ENCODE measurements at regions not wholly inside any gene's neighbourhood (a gene's known extent, or its start where the extent isn't known, plus 50 kb on each side); places are given as distances from the start of the nearest gene placed in this dataset.

DNA sequence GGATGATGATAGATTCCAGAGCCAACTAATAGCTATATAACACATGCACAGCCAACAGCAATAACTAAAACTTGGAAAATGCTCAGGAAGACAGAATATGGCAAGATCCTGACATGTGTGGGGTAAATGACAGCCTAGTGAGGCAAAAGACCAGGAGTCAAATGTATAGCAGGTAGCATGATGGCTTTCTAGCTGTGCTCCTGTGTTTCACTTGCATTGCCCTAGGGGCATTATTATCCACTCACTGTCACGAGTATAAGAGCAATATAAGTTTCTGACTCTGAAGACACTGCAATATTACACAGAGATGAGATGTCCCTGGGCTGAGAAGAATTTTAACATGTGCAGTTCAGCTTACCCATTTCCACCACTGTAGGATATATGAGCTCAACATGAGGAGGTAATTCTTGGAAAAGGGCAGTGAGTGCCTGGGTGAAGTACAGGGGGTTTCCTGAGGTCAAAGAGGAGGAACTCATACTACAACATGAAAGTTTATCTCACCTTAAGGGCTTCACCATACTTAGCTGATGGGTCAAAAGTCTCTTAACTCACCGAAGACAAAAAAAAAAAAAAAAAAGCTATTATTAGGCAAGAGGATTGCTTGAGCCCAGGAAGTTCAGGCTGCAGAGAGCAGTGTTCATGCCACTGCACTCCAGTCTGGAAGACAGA lies 1385.6 kb upstream of the SLC39A10 start:
- Histone ChIP-seq H3K36me3 (replicated peaks; ENCODE audit: low read depth, low read length) (no peaks in the 10 kb centered on the region), H3K4me3 (ENCODE audit: low read length) (no peak overlapping the region)

DNA sequence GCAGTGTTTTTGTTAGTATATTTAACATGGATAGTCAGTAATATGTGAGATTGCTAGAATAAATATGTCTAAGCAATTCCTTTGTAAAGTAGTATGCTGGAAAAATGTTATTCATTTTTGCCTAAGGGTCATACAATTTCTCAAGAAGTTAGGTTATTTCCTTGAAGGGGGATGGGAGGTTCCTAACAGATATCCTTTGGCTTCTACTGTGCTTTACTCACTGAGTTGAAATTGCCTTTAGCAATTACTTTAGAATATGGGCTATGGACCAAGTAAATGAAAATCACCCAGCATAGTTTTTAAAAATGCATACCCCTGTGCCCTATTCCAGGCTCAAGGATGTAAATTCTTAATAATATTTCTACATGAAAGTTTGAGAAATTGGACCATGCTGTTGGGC lies 1386.4 kb upstream of the SLC39A10 start:
- no peak for TF ChIP-seq EZH2phosphoT487 (IDR thresholded peaks at IDR 0.05; ENCODE audit: low read depth)
- TF ChIP-seq, protein P1, sequence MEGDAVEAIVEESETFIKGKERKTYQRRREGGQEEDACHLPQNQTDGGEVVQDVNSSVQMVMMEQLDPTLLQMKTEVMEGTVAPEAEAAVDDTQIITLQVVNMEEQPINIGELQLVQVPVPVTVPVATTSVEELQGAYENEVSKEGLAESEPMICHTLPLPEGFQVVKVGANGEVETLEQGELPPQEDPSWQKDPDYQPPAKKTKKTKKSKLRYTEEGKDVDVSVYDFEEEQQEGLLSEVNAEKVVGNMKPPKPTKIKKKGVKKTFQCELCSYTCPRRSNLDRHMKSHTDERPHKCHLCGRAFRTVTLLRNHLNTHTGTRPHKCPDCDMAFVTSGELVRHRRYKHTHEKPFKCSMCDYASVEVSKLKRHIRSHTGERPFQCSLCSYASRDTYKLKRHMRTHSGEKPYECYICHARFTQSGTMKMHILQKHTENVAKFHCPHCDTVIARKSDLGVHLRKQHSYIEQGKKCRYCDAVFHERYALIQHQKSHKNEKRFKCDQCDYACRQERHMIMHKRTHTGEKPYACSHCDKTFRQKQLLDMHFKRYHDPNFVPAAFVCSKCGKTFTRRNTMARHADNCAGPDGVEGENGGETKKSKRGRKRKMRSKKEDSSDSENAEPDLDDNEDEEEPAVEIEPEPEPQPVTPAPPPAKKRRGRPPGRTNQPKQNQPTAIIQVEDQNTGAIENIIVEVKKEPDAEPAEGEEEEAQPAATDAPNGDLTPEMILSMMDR (IDR thresholded peaks at IDR 0.05; ENCODE audit: low read depth, low read length) = no peak
- Histone ChIP-seq H3K27me3 (ENCODE audit: low read depth, low read length) (no peaks in the 10 kb centered on the region), H3K9me3 (ENCODE audit: insufficient read depth, low read length) (no peaks in the 10 kb centered on the region), H2AFZ (ENCODE audit: low read depth, low read length) (no peak overlapping the region), H3K27ac (ENCODE audit: low read length) (no peak overlapping the region), H3K4me3 (ENCODE audit: low read length) (no peak overlapping the region), H3K4me2 (ENCODE audit: low read length) (no peak overlapping the region), H3K79me2 (ENCODE audit: low read length) (no peaks in the 10 kb centered on the region), H3K4me1 (ENCODE audit: low read length) (peaks cover 14% of the 10 kb centered on the region), H3K36me3 (replicated peaks; ENCODE audit: low read depth, low read length) (no peaks in the 10 kb centered on the region), H4K20me1 (ENCODE audit: insufficient read depth, low read length) (no peaks in the 10 kb centered on the region), H3K9ac (ENCODE audit: low read length) (no peak overlapping the region)

More for the DNA sequence above, 1385.6 kb upstream of the SLC39A10 start:
- no peak overlapping the region for H3K9ac ChIP-seq (ENCODE audit: low read length)
- no peaks in the 10 kb centered on the region for H4K20me1 ChIP-seq (ENCODE audit: insufficient read depth, low read length)
- no peak for TF ChIP-seq EZH2phosphoT487 (IDR thresholded peaks at IDR 0.05; ENCODE audit: low read depth)
- TF ChIP-seq, protein P1 (IDR thresholded peaks at IDR 0.05; ENCODE audit: low read depth, low read length) = no peak
- H3K4me1 ChIP-seq (ENCODE audit: low read length) = peaks cover 14% of the 10 kb centered on the region
- H3K4me2 ChIP-seq (ENCODE audit: low read length) = peak overlapping the region; percentile 21; the same call in 1 of the 2 replicates
- H3K79me2 ChIP-seq (ENCODE audit: low read length) = no peaks in the 10 kb centered on the region
- no peaks in the 10 kb centered on the region for H3K9me3 ChIP-seq (ENCODE audit: insufficient read depth, low read length)
- H3K27ac ChIP-seq (ENCODE audit: low read length) = no peak overlapping the region
- H2AFZ ChIP-seq (ENCODE audit: low read depth, low read length) = peak overlapping the region; percentile 54; the same call in 1 of the 2 replicates
- H3K27me3 ChIP-seq (ENCODE audit: low read depth, low read length) = no peaks in the 10 kb centered on the region

DNA sequence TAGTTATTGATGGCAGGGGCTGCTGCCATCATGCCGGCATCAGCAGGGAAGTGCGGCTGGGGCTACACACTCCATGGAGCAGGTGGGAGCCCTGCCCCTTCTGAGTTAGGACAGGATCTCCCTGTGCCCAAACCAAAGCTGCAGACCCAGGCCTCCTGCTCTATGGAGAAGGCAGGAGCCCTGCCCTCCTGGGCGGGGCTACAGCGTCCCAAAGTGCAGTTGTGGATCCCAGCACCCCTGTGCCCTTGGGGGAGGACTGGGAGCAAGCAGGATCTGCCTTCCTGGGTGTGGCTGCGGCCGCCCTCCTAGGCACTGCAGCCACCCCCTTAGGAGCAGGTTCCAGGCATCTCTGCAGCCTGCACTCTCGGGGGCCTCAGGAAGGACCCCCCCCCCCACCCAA lies 1392.4 kb upstream of the SLC39A10 start:
- Histone ChIP-seq H3K27me3 (ENCODE audit: low read depth, low read length) (no peaks in the 10 kb centered on the region), H3K27ac (ENCODE audit: low read length) (no peak overlapping the region), H3K9ac (ENCODE audit: low read length) (no peak overlapping the region), H3K36me3 (replicated peaks; ENCODE audit: low read depth, low read length) (no peaks in the 10 kb centered on the region), H3K4me3 (ENCODE audit: low read length) (no peak overlapping the region), H3K4me1 (ENCODE audit: low read length) (no peaks in the 10 kb centered on the region), H2AFZ (ENCODE audit: low read depth, low read length) (no peak overlapping the region), H4K20me1 (ENCODE audit: insufficient read depth, low read length) (no peaks in the 10 kb centered on the region), H3K9me3 (ENCODE audit: insufficient read depth, low read length) (no peaks in the 10 kb centered on the region), H3K4me2 (ENCODE audit: low read length) (no peak overlapping the region), H3K79me2 (ENCODE audit: low read length) (no peaks in the 10 kb centered on the region)
- TF ChIP-seq, protein P1 (IDR thresholded peaks at IDR 0.05; ENCODE audit: low read depth, low read length) = no peak
- no peak for TF ChIP-seq EZH2phosphoT487 (IDR thresholded peaks at IDR 0.05; ENCODE audit: low read depth)

DNA sequence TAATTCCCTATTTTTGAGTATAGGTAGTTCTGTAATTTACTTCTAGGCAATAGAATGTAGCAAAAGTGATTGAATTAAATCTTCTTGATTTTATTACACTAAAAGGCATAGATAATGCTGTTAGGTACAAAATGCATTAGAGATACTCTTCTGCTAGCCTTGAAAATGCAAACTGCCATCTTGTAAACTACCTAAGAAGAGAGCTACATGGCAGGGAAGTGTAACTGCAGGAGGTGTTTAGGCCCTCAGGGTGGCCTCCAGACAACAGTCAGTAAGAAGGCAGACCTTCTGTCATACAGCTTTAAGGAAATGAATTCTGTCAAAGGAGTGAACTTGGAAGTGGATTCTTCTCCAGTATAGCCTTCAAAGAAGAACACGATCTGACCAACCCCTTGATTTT lies 1396.8 kb upstream of the SLC39A10 start:
- no peak for TF ChIP-seq EZH2phosphoT487 (IDR thresholded peaks at IDR 0.05; ENCODE audit: low read depth)
- TF ChIP-seq, protein P1 (IDR thresholded peaks at IDR 0.05; ENCODE audit: low read depth, low read length) = no peak
- no peaks in the 10 kb centered on the region for H3K9me3 ChIP-seq (ENCODE audit: insufficient read depth, low read length)
- H3K36me3 ChIP-seq (replicated peaks; ENCODE audit: low read depth, low read length) = no peaks in the 10 kb centered on the region
- no peak overlapping the region for H3K4me2 ChIP-seq (ENCODE audit: low read length)
- no peaks in the 10 kb centered on the region for H3K79me2 ChIP-seq (ENCODE audit: low read length)
- H3K27ac ChIP-seq (ENCODE audit: low read length) = no peak overlapping the region
- H3K27me3 ChIP-seq (ENCODE audit: low read depth, low read length) = no peaks in the 10 kb centered on the region
- H3K9ac ChIP-seq (ENCODE audit: low read length) = no peak overlapping the region
- no peak overlapping the region for H3K4me3 ChIP-seq (ENCODE audit: low read length)
- H2AFZ ChIP-seq (ENCODE audit: low read depth, low read length) = no peak overlapping the region
- peaks cover 12% of the 10 kb centered on the region for H3K4me1 ChIP-seq (ENCODE audit: low read length)
- H4K20me1 ChIP-seq (ENCODE audit: insufficient read depth, low read length) = no peaks in the 10 kb centered on the region
